Body of pancreas (tissue), 4 donors: ENCODE measurements at regions not wholly inside any gene's neighbourhood (a gene's known extent, or its start where the extent isn't known, plus 50 kb on each side); places are given as distances from the start of the nearest gene placed in this dataset.

Experiments used
- ATAC-seq: fragments of 150-250 bp; one replicate; pipeline ENCODE4 v1.9.1; 2016
- DNase-seq, 4 donors: peaks; one replicate each; pipeline ENCODE4 v3.0.0-alpha.2; 2019
- H3K27ac ChIP-seq, 4 donors: fragments of 200-600 bp; sonication (generic); 1 replicate in 3 of 4; 2 replicates in 1 of 4; pipeline versions ENCODE4 v1.5.1 to v1.6.1; 2016 to 2019; ENCODE audit warnings: mild to moderate bottlenecking in 1 of 4, mixed read lengths in 1 of 4, moderate library complexity in 1 of 4
- H3K27me3 ChIP-seq, 2 donors: fragments of 200-600 bp; sonication (generic); one replicate each; pipeline ENCODE4 v1.6.0; 2016; ENCODE audit warnings: mild to moderate bottlenecking in 1 of 2
- H3K36me3 ChIP-seq, 2 donors: fragments of 200-600 bp; sonication (generic); replicated peaks in 1 of 2; 2 replicates each; pipeline ENCODE4 v1.5.1; 2016; ENCODE audit warnings: low read depth in 2 of 2; ENCODE audit not compliant: insufficient read depth in 1 of 2
- H3K4me1 ChIP-seq: fragments of 200-600 bp; sonication (generic); one replicate; pipeline ENCODE4 v1.6.0; 2016
- H3K4me3 ChIP-seq, 2 donors: fragments of 200-600 bp; sonication (generic); 1 replicate in 1 of 2; 2 replicates in 1 of 2; pipeline ENCODE4 v1.5.1; 2016 to 2019
- H3K9me3 ChIP-seq, 3 donors: fragments of 200-600 bp; sonication (generic); 1 replicate in 2 of 3; 2 replicates in 1 of 3; pipeline ENCODE4 v1.5.1; 2016
- POLR2A ChIP-seq, 3 donors: fragments of 450-650 bp; IDR thresholded peaks; one replicate each; pipeline ENCODE4 v1.6.1; 2016; ENCODE audit warnings: antibody characterized with exemption in 3 of 3, mild to moderate bottlenecking in 2 of 3
- WGBS, 2 donors: methylation state at CpG; one replicate each; pipeline ENCODE4 v1.1.5; 2017; 5-methylcytosine and 5-hydroxymethylcytosine counted together
- intact Hi-C: fragments of 100-400 bp; cut with DNase I; formaldehyde crosslinking; loops from one replicate; pipeline ENCODE4 v1.15.1; 2023
- TF ChIP-seq, protein P1 (sequence below), 7 experiments: fragments of 450-650 bp in 4 of 7; fragments of 200-600 bp in 3 of 7; sonication (generic) in 3 of 7; IDR thresholded peaks; one replicate each; pipeline ENCODE4 v1.5.1; 2016 to 2019; ENCODE audit warnings: antibody characterized with exemption in 7 of 7

GRCh38 chr6:108742041-108742440, 106.2 kb upstream of the ARMC2 start:
- Histone ChIP-seq H3K4me3 (no peak overlapping the region), H3K36me3 (no peaks in the 10 kb centered on the region), H3K27me3 (no peaks in the 10 kb centered on the region), H3K4me1 (peaks cover 65% of the 10 kb centered on the region), H3K27ac (no peak overlapping the region), H3K9me3 (no peaks in the 10 kb centered on the region)
- TF ChIP-seq POLR2A (IDR thresholded peaks at IDR 0.05): no peak
- intact Hi-C loops: no loop called here
- ATAC-seq: no peak
- no peak for DNase-seq
- 67 to 86% methylated on average over 2 of the region's 2 CpGs for WGBS, 2 donors

GRCh38 chr6:108744244-108744972, 103.8 kb upstream of the ARMC2 start:
- intact Hi-C loops: no loop called here
- no peaks in the 10 kb centered on the region for H3K36me3 ChIP-seq
- ATAC-seq (peak; percentile 60), DNase-seq (no peak)
- no peaks in the 10 kb centered on the region for H3K9me3 ChIP-seq
- H3K4me1 ChIP-seq: peaks cover 62% of the 10 kb centered on the region
- no peak overlapping the region for H3K4me3 ChIP-seq
- WGBS, 2 donors: 23 to 25% methylated on average over 8 of the region's 8 CpGs
- TF ChIP-seq, protein P1, sequence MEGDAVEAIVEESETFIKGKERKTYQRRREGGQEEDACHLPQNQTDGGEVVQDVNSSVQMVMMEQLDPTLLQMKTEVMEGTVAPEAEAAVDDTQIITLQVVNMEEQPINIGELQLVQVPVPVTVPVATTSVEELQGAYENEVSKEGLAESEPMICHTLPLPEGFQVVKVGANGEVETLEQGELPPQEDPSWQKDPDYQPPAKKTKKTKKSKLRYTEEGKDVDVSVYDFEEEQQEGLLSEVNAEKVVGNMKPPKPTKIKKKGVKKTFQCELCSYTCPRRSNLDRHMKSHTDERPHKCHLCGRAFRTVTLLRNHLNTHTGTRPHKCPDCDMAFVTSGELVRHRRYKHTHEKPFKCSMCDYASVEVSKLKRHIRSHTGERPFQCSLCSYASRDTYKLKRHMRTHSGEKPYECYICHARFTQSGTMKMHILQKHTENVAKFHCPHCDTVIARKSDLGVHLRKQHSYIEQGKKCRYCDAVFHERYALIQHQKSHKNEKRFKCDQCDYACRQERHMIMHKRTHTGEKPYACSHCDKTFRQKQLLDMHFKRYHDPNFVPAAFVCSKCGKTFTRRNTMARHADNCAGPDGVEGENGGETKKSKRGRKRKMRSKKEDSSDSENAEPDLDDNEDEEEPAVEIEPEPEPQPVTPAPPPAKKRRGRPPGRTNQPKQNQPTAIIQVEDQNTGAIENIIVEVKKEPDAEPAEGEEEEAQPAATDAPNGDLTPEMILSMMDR (IDR thresholded peaks at IDR 0.05): no peak
- TF ChIP-seq POLR2A (IDR thresholded peaks at IDR 0.05): no peak
- H3K27me3 ChIP-seq: no peaks in the 10 kb centered on the region
- H3K27ac ChIP-seq: peak overlapping the region in 3 of 4 donors; percentile 62 to 67 (median 63)

DNA sequence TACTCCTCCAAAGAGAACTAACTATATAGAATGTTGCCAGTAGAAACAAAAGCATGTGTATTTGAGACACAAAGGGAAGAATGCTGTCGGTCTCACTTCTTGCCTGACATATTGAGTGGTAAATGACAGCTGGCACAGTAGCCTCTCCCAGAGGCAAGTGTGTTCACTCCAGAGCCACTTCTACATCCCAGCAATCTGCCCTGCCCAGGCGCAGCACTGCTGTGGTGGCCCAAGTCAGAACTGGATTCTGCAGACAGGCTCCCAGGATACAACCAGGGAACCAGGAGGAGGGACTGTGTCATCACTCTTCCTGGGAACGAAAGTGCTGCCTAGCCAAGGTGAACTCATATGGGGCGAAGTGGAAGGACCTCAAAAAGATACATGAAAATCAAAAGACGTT, 103.2 kb upstream of the ARMC2 start:
- Histone ChIP-seq H3K36me3 (no peaks in the 10 kb centered on the region), H3K4me3 (no peak overlapping the region), H3K27ac (peak overlapping the region in 3 of 4 donors; percentile 62 to 67 (median 63)), H3K27me3 (no peaks in the 10 kb centered on the region), H3K9me3 (no peaks in the 10 kb centered on the region), H3K4me1 (peaks cover 56% of the 10 kb centered on the region)
- 58 to 69% methylated on average over 5 of the region's 5 CpGs for WGBS, 2 donors
- ATAC-seq (peak; percentile 31), DNase-seq (no peak)
- no peak for TF ChIP-seq POLR2A (IDR thresholded peaks at IDR 0.05)
- TF ChIP-seq, protein P1 (IDR thresholded peaks at IDR 0.05): no peak
- intact Hi-C loops: no loop called here

DNA sequence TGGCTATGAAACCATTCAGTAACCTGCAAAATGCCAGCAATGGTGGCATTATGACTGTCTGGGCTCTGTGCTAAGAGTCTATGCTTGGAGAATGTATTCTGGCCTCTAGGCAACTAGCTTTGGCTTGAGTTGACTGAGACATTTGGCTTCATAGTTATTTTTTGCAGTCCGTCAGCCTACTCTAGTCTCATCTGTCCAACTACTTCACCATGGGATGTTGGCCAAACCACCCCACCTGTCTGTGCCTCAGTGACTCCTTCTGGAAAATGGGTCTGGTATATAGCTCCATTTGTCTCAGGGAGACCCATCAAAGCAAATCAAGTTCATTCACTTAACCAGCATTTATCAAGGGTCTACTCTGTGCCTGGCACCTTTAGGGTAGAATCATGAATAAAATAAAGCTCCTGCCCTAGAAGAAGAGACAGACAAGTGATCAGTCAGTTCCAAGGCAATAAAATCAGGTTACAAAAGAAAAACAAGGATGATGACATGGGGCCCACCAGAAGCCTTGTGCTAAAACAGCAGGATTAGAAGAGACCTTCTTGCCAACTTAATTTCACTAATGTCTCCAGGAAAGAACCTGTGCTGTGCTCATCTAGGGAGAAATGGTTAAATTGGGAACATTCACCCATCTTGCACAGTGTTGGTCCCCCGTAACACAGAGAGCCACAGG, 102.4 kb upstream of the ARMC2 start:
- Histone ChIP-seq H3K4me3 (no peak overlapping the region), H3K9me3 (peaks cover 0 to 3% (median 0%) of the 10 kb centered on the region in 3 donors), H3K27ac (peak overlapping the region; percentile 30 to 67 (median 62)), H3K27me3 (no peaks in the 10 kb centered on the region), H3K4me1 (peaks cover 52% of the 10 kb centered on the region), H3K36me3 (no peaks in the 10 kb centered on the region)
- intact Hi-C loops: no loop called here
- DNase-seq: no peak
- 93 to 100% methylated on average over 2 of the region's 2 CpGs for WGBS, 2 donors
- ATAC-seq: no peak
- TF ChIP-seq POLR2A (IDR thresholded peaks at IDR 0.05): no peak
- TF ChIP-seq, protein P1 (IDR thresholded peaks at IDR 0.05): no peak

DNA sequence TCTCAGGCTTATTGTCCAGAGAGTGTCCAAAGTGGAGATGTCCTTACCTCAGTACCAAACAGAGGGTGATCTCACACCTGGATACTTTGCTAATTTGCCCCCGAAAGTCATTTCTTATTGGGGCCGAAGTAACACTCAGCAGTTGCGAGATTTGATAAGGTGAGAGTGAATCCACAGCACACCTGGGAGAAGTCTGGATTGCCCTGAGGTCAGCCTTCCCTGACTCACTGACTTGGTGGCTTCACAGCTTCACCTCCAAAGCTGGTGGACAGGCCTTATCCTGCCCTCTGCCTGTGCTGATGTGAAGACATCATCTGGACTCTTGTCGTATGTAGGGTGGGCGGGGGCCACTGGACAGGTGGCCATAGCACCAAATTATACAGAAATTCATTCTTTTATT, 101.9 kb upstream of the ARMC2 start:
- H3K27me3 ChIP-seq: no peaks in the 10 kb centered on the region
- peak overlapping the region; percentile 30 to 67 (median 62) for H3K27ac ChIP-seq
- H3K4me3 ChIP-seq: no peak overlapping the region
- DNase-seq: peak in 3 of 4 donors; percentile 37 to 60 (median 43)
- H3K36me3 ChIP-seq: no peaks in the 10 kb centered on the region
- ATAC-seq: no peak
- 46 to 91% methylated on average over 5 of the region's 5 CpGs for WGBS, 2 donors
- intact Hi-C loops: no loop called here
- TF ChIP-seq, protein P1 (IDR thresholded peaks at IDR 0.05): no peak
- no peak for TF ChIP-seq POLR2A (IDR thresholded peaks at IDR 0.05)
- H3K9me3 ChIP-seq: peaks cover 0 to 3% (median 0%) of the 10 kb centered on the region in 3 donors
- H3K4me1 ChIP-seq: peaks cover 57% of the 10 kb centered on the region
